Posterior cingulate gyrus (tissue), 11 donors: ENCODE measurements at regions not wholly inside any gene's neighbourhood (a gene's known extent, or its start where the extent isn't known, plus 50 kb on each side); places are given as distances from the start of the nearest gene placed in this dataset.
"Not testable (repeated sequence)": the region's sequence is repeated elsewhere in the genome, so short reads cannot be mapped to it uniquely, and the experiment has no call there.

Experiments used
- DNase-seq, 10 donors: peaks; one replicate each; pipeline versions ENCODE4 v3.0.0 to v3.0.0-alpha.2; 2020 to 2021; ENCODE audit warnings: mixed read lengths in 3 of 10
- intact Hi-C: fragments of 100-400 bp; cut with DNase I; formaldehyde crosslinking; loops from one replicate; pipeline ENCODE4 v1.15.1; 2023

GRCh38 chr13:91017031-91017668 lies 330.3 kb upstream of the MIR17HG start:
- DNase-seq: peak in 7 of 10 donors; percentile 12 to 89 (median 37)

GRCh38 chr13:91017669-91018053 lies 329.8 kb upstream of the MIR17HG start:
- DNase-seq: peak in 3 of 10 donors; percentile 53 to 75 (median 67)
- intact Hi-C loops: no loop called here

More at GRCh38 chr13:91017031-91017668, 330.3 kb upstream of the MIR17HG start:
- intact Hi-C loops: no loop called here

- DNase-seq: no peak
- intact Hi-C loops: no loop called here
Observed at GRCh38 chr13:91020461-91021034, 326.9 kb upstream of the MIR17HG start.

GRCh38 chr13:91024157-91024792 lies 323.2 kb upstream of the MIR17HG start:
- intact Hi-C loops: no loop called here
- DNase-seq: no peak

GRCh38 chr13:91025442-91025841 lies 322.0 kb upstream of the MIR17HG start:
- intact Hi-C loops: no loop called here
- DNase-seq: no peak

- intact Hi-C loops: no loop called here
- no peak for DNase-seq
Observed at GRCh38 chr13:91031508-91031907, 316.0 kb upstream of the MIR17HG start.

GRCh38 chr13:91032104-91032503 lies 315.4 kb upstream of the MIR17HG start:
- no peak for DNase-seq
- intact Hi-C loops: no loop called here

- DNase-seq: no peak
- intact Hi-C loops: no loop called here
Observed at GRCh38 chr13:91036886-91037285, 310.6 kb upstream of the MIR17HG start.

GRCh38 chr13:91042870-91043269 lies 304.6 kb upstream of the MIR17HG start:
- no peak for DNase-seq
- intact Hi-C loops: no loop called here

GRCh38 chr13:91045351-91046034 lies 302.0 kb upstream of the MIR17HG start:
- intact Hi-C loops: no loop called here
- no peak for DNase-seq

GRCh38 chr13:91046715-91047327 lies 300.7 kb upstream of the MIR17HG start:
- no peak for DNase-seq
- intact Hi-C loops: no loop called here

GRCh38 chr13:91050970-91051369 lies 296.5 kb upstream of the MIR17HG start:
- intact Hi-C loops: no loop called here
- DNase-seq: no peak

- DNase-seq: no peak
- intact Hi-C loops: no loop called here
Observed at GRCh38 chr13:91052876-91053275, 294.6 kb upstream of the MIR17HG start.

GRCh38 chr13:91053318-91054065 lies 294.0 kb upstream of the MIR17HG start:
- no peak for DNase-seq
- intact Hi-C loops: no loop called here

- no peak for DNase-seq
- intact Hi-C loops: no loop called here
Observed at GRCh38 chr13:91054902-91055301, 292.6 kb upstream of the MIR17HG start.

GRCh38 chr13:91056746-91057145 lies 290.7 kb upstream of the MIR17HG start:
- intact Hi-C loops: no loop called here
- no peak for DNase-seq

GRCh38 chr13:91057507-91057906 lies 290.0 kb upstream of the MIR17HG start:
- DNase-seq, intact Hi-C loops: not testable (repeated sequence)

- DNase-seq: no peak
- intact Hi-C loops: no loop called here
Observed at GRCh38 chr13:91058066-91058465, 289.4 kb upstream of the MIR17HG start.

- intact Hi-C loops: no loop called here
- DNase-seq: no peak
Observed at GRCh38 chr13:91058919-91059318, 288.6 kb upstream of the MIR17HG start.

- intact Hi-C loops: no loop called here
- DNase-seq: no peak
Observed at GRCh38 chr13:91066745-91067144, 280.7 kb upstream of the MIR17HG start.
